ENCODE measurements at regions not wholly inside any gene's neighbourhood (a gene's known extent, or its start where the extent isn't known, plus 50 kb on each side); places are given as distances from the start of the nearest gene placed in this dataset.

GRCh38 chr6:91167846-91168245 lies 581.0 kb upstream of the MAP3K7 start:
- no peak for TF ChIP-seq CTCF (IDR thresholded peaks at IDR 0.05; ENCODE audit: low read depth, low read length, missing input control)
- TF ChIP-seq JUND (IDR thresholded peaks at IDR 0.05), result no peak
- no peak for TF ChIP-seq ZBTB33 (IDR thresholded peaks at IDR 0.05)
- TF ChIP-seq FOXA1 (IDR thresholded peaks at IDR 0.05), result no peak
- no peak for TF ChIP-seq MAX (IDR thresholded peaks at IDR 0.05)
- TF ChIP-seq RAD21 (IDR thresholded peaks at IDR 0.05), result no peak
- no peak for TF ChIP-seq YY1 (IDR thresholded peaks at IDR 0.05)
- TF ChIP-seq TAF1 (conservative IDR thresholded peaks at IDR 0.05), result no peak

Data from liver (tissue), 3 donors.